GM19043 (cell line): ENCODE measurements at regions not wholly inside any gene's neighbourhood (a gene's known extent, or its start where the extent isn't known, plus 50 kb on each side); places are given as distances from the start of the nearest gene placed in this dataset.
A peak's percentile ranks its signal among the peaks of the same experiment; 100 is the strongest.
"Not testable (repeated sequence)": the region's sequence is repeated elsewhere in the genome, so short reads cannot be mapped to it uniquely, and the experiment has no call there.

Experiments used
- ATAC-seq: cut with Tn5 transposase; IDR thresholded peaks from one replicate; pipeline ENCODE4 v1.9.1; 2021; ENCODE audit warnings: low read depth; ENCODE audit not compliant: unreplicated experiment

DNA sequence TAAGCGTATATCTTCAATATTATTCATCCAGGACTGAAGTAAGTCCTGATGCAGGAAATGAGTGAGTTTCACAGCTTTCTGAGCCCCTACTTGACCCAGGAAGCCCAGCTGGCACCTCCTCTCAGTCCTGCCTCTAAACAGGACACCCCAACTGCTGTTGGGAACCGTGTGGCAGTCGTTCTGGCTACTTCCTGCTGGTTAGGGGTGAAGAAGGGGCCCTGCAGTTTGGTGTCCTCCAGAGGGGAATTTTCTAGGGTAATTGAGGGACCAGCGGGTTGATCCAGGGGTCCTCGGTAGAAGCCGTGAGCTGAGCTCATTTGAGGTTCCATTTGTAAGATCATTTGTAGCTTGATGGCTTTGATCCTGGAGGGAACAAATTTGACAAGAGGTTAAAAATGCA is 253.2 kb upstream of the MBL2 start:
- not testable (repeated sequence) for ATAC-seq

GRCh38 chr10:53025172-53025711 is 252.7 kb upstream of the MBL2 start:
- no peak for ATAC-seq

DNA sequence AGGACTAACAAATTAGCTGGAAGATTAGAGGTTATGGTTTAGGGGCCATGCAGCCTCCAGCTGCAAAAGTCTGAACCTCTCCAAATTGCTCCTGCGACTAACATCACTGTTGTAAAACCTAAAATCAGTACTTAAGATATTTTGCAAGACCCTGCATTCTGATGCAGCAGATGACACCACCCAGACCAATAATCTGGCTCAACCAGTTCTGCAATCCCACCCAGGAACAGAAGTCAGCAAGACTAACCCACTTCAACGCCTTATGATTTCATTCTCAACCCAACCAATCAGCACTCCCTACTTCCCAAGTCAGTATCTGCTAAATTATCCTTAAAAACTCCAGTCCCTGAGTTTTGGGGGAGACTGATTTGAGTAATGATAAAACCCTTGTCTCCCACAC is 250.8 kb upstream of the MBL2 start:
- ATAC-seq, result no peak

DNA sequence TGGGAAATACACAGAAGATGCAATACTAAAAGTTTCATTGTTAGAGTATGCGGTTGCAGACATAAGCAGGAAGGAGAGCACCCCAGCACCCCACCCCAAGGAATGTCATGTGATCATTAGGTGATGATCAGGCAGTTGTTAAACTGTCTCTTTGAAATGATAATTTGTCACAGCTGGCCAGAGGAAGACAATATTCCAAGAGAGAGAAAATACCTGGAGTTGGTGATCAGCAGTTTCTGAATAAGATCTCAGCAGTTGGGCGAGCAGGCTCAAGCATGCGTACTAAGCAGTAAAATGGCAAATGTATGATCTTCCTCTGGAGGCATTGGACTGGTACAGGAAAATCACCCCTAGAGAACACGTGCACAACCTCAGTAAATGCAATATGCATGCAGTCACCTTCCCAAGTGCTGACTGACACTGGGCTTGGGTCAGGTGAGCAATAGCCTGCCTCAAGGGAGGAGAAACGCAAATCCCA is 250.1 kb upstream of the MBL2 start:
- no peak for ATAC-seq

GRCh38 chr10:53013201-53013810 is 240.7 kb upstream of the MBL2 start:
- peak; percentile 70 for ATAC-seq

DNA sequence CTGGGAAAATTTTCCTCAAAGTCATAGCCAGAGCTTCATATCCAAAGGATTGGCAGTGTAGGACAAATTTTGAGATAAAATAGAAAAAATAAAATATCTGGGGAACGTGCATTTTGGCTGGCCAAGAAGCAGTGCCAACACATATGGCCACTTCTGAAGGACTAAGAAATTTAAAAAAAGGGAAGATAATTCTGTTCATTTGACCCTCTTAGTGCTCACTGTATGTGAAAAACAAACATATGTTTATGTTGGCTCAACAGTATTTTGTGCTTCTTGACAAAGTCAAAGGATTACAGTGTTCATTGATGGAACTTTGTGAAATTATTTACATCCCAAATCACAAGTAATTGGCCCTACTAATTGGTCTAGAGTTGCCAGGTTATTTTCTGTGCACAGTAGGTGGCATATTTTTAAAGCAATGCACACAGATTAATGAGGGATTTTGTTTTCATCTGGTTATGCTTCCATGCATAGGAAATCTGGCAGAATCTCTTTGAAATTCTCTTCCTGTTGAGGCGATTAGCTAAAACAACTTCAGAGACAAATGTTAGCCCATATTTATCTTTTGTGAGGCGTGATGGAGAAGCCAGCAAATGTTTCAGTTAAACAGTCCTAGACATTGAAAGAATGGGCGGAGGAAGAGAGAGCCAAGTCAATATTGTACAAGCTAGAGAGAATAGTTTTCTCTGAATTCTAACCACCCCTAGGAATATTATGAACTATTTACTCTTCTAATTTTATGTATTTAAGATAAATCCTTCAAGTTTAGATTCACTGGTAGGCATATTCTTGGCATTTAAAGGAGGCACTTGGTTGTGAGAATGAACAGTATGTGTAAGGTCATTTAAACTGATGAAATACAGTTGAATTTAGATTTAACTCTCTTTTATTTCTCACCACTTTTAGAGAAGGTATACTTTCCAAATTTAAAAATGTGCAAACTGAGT is 237.7 kb upstream of the MBL2 start:
- no peak for ATAC-seq

DNA sequence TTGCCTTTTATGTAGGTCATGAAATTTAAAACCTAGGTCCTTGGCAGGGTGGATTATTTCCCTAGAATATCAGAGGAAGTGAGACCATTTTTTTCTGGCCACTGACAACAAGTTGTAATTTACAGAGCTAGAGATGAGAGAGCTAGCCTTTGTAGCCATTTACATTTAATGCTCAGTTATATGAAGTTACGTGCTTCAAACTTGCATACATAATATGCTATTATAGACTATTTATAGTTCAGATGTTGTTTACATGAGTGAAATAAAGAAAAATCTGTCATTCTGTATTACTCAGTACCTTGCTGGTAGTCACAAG is 234.9 kb upstream of the MBL2 start:
- ATAC-seq, result no peak

GRCh38 chr10:53006663-53007526 is 234.3 kb upstream of the MBL2 start:
- no peak for ATAC-seq

GRCh38 chr10:53005612-53006345 is 233.2 kb upstream of the MBL2 start:
- no peak for ATAC-seq

- ATAC-seq, result no peak
Measured at GRCh38 chr10:53003094-53003493, 230.5 kb upstream of the MBL2 start.

DNA sequence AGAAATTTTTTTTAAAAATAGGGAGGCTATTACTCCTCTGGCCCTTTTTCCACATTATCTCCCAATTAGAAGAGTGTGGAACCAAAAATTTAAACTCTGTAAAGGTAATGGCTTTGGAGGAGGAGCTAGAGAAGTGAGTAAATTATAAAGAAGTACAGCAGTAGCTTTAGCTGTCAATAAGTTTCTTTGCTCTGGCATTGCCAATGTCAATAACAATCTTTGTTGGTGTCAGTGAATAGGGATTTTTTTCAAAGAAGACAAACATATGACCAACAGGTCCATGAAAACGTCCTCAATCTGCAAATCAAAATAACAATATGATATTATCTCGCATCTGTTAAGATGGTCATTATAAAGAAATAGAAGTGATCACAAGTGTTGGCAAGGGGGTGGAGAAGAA is 227.1 kb upstream of the MBL2 start:
- no peak for ATAC-seq

DNA sequence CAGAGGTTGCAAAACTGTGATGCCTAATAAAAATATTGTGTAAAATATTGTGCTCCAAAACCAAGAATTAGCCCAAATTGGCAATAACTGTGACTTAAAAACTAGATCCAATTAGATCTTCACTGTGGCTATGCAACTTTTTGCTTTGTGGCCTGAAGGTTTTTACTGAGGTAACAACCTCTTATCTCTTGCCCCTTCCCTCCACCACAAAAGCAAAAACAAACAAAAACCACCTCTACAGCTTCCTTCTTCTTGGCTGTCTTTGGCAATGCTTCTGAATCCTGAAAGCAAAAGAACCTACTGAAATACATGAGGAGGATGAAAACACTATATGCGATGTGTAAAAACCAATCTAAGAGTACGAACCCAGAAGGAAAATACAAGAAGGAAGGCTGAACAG is 226.7 kb upstream of the MBL2 start:
- ATAC-seq, result no peak

- no peak for ATAC-seq
Measured at GRCh38 chr10:52997007-52997406, 224.4 kb upstream of the MBL2 start.

GRCh38 chr10:52994370-52994769 is 221.8 kb upstream of the MBL2 start:
- ATAC-seq, result no peak

GRCh38 chr10:52993109-52993508 is 220.5 kb upstream of the MBL2 start:
- no peak for ATAC-seq

- ATAC-seq, result no peak
Measured at GRCh38 chr10:52992567-52992966, 220.0 kb upstream of the MBL2 start.

- ATAC-seq, result no peak
Measured at GRCh38 chr10:52988923-52989322, 216.3 kb upstream of the MBL2 start.

DNA sequence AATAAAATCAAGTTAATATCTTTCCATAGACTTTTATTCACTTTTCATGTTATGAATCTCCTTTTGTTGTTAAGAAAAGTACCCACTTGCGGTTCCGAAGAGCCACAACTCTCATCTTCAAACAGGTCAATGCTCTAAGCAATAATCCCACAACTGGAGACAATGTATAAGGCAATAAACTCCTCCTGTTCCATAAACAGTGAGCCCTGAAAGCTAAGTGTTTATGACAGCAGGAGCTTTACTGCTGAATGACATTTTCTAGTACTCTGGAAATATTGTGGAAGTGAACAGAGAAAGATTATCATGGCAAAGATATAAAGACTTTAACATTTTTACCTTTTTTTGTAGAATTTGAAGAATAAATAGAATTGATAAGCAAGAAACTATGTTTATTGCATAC is 213.5 kb upstream of the MBL2 start:
- ATAC-seq, result no peak

GRCh38 chr10:52984169-52984568 is 211.6 kb upstream of the MBL2 start:
- no peak for ATAC-seq

- no peak for ATAC-seq
Measured at GRCh38 chr10:52979295-52979990, 206.9 kb upstream of the MBL2 start.
